PC-9 (cell line): ENCODE measurements at regions not wholly inside any gene's neighbourhood (a gene's known extent, or its start where the extent isn't known, plus 50 kb on each side); places are given as distances from the start of the nearest gene placed in this dataset.
"Not testable (repeated sequence)": the region's sequence is repeated elsewhere in the genome, so short reads cannot be mapped to it uniquely, and the experiment has no call there.

Source experiments
- BruUV-seq: library from RNA; stranded (reverse); fragments of 400-500 nt; replicated peaks from 2 replicates; lab custom pipeline; 2021; lab: Mats Ljungman, UMichigan
- CTCF ChIA-PET: fragments of 300-600 bp; sonication (Branson Sonifier 250); formaldehyde crosslinking; loops from one replicate; lab custom pipeline; 2022; ENCODE audit warnings: antibody characterized with exemption; lab: Charles Lee
- POLR2A ChIA-PET: fragments of 300-600 bp; sonication (Branson Sonifier 250); formaldehyde crosslinking; loops from one replicate; lab custom pipeline; 2022; ENCODE audit warnings: antibody characterized with exemption; ENCODE audit not compliant: unreplicated experiment; lab: Charles Lee
- DNase-seq, 2 experiments: peaks; one replicate each; pipeline versions ENCODE4 v3.0.0 to v3.0.0-alpha.2; 2015 to 2022; ENCODE audit warnings: mixed read lengths in 1 of 2
- H2AFZ ChIP-seq: fragments of 200-600 bp; sonication (generic); 2 replicates; pipeline ENCODE4 v1.8.1; 2017; ENCODE audit warnings: antibody characterized with exemption
- H3F3A ChIP-seq: fragments of 200-600 bp; sonication (generic); 2 replicates; pipeline ENCODE4 v1.8.1; 2017; ENCODE audit warnings: antibody characterized with exemption, mild to moderate bottlenecking, low read depth; ENCODE audit not compliant: insufficient read depth
- H3K27ac ChIP-seq: fragments of 200-600 bp; sonication (generic); 2 replicates; pipeline ENCODE4 v1.6.1; 2016; ENCODE audit warnings: mixed run types
- H3K27me3 ChIP-seq: fragments of 200-600 bp; sonication (generic); 2 replicates; pipeline ENCODE4 v1.6.1; 2016; ENCODE audit warnings: low read depth, mixed run types; ENCODE audit not compliant: insufficient read depth
- H3K36me3 ChIP-seq: fragments of 200-600 bp; sonication (generic); 2 replicates; pipeline ENCODE4 v1.6.1; 2016; ENCODE audit warnings: low read depth, mixed run types
- H3K4me1 ChIP-seq: fragments of 200-600 bp; sonication (generic); replicated peaks from 2 replicates; pipeline ENCODE4 v1.6.1; 2016; ENCODE audit warnings: mixed run types; ENCODE audit not compliant: insufficient read depth
- H3K4me2 ChIP-seq: fragments of 200-600 bp; sonication (generic); 2 replicates; pipeline ENCODE4 v1.6.1; 2017; ENCODE audit warnings: mixed run types
- H3K4me3 ChIP-seq: fragments of 200-600 bp; sonication (generic); 2 replicates; pipeline ENCODE4 v1.6.1; 2016; ENCODE audit warnings: mixed run types
- H3K79me2 ChIP-seq: fragments of 200-600 bp; sonication (generic); 2 replicates; pipeline ENCODE4 v1.6.1; 2017; ENCODE audit warnings: low read depth, mixed run types
- H3K9me2 ChIP-seq: fragments of 200-600 bp; sonication (generic); 2 replicates; pipeline ENCODE4 v1.8.1; 2017; ENCODE audit warnings: mild to moderate bottlenecking; ENCODE audit not compliant: insufficient read depth
- H3K9me3 ChIP-seq: fragments of 200-600 bp; sonication (generic); 2 replicates; pipeline ENCODE4 v1.8.1; 2016; ENCODE audit warnings: low read depth; ENCODE audit not compliant: insufficient read depth
- H4K20me1 ChIP-seq: fragments of 200-600 bp; sonication (generic); 2 replicates; pipeline ENCODE4 v1.8.1; 2017; ENCODE audit not compliant: insufficient read depth
- intact Hi-C: fragments of 100-400 bp; cut with micrococcal nuclease; formaldehyde crosslinking; loops from one replicate; pipeline ENCODE4 v1.10.0; 2022; ENCODE audit not compliant: unreplicated experiment

DNA sequence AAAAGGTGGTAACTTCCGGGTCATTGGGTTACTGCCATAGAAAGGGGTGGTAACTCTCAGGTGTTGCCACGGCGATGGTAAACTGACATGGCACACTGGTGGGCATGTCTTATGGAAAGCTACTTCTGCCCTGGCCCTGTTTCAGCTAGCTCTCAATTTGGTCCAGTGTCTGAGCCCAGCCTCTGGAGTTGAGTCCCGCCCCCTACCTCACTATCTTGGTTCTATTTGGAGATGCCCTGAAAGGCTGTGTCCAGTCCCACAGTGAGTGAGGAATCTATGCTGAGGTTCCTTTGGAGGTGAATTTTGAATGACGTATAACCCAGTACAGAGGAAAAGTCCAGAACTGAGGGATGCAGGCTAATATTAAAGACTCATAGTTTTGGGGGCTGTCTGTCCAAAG, 230.4 kb upstream of the PLGLB1 start:
- H3K9me2 ChIP-seq, H3K9me3 ChIP-seq, H3K4me2 ChIP-seq, H3K4me1 ChIP-seq, DNase-seq, H3K36me3 ChIP-seq, H3F3A ChIP-seq, H3K27ac ChIP-seq, POLR2A ChIA-PET, intact Hi-C loops, H3K79me2 ChIP-seq, H4K20me1 ChIP-seq, CTCF ChIA-PET, H3K4me3 ChIP-seq, H2AFZ ChIP-seq, BruUV-seq, H3K27me3 ChIP-seq: not testable (repeated sequence)

DNA sequence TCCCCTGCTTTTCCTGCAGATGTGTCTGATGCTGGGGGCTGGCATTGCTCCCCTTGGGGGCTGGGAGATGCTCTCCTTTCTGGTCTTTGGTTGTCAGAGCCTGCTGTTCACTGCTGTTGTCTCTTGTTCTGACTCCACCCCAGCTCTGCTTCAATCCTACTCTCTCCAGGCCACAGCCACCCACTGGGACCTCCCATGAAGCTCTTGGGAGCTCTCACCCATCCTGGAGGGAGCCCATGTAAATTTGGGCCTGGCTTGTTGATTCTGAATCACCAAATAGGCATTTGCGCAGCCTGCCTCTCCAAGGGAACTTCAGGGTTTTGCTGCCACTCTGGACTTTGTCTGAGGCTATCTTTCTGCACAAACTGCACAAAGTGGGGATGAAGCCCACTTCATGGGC, 232.9 kb upstream of the PLGLB1 start:
- H3F3A ChIP-seq, H3K4me2 ChIP-seq, H4K20me1 ChIP-seq, H3K9me3 ChIP-seq, H3K27me3 ChIP-seq, H3K4me3 ChIP-seq, H3K27ac ChIP-seq, H2AFZ ChIP-seq, BruUV-seq, H3K36me3 ChIP-seq, intact Hi-C loops, POLR2A ChIA-PET, H3K4me1 ChIP-seq, H3K79me2 ChIP-seq, CTCF ChIA-PET, DNase-seq, H3K9me2 ChIP-seq: not testable (repeated sequence)

DNA sequence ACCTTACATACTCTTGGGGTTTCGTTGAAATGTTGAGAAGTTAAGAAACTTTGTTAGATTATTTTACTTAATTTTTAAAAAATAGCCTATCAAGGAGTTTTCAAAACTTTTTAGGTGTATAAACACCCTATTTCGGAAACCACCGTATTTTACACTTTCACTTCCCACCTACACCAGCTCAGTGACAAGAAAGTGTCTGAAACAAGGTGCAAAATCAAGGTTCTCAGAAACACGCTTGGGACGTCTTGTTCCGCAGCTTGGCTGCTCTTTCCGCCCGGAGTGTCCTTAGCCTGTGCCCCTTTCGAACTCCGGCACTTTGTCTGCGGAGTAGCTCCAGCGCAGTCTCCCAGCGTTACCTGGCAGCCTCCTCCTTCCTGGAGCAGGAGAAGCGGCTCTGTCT, 233.8 kb upstream of the PLGLB1 start:
- H3K4me1 ChIP-seq, H3K4me2 ChIP-seq, intact Hi-C loops, H3K36me3 ChIP-seq, H3K79me2 ChIP-seq, DNase-seq, H3K9me3 ChIP-seq, H3F3A ChIP-seq, H3K27ac ChIP-seq, H3K27me3 ChIP-seq, H2AFZ ChIP-seq, BruUV-seq, H3K9me2 ChIP-seq, H3K4me3 ChIP-seq, H4K20me1 ChIP-seq, CTCF ChIA-PET, POLR2A ChIA-PET: not testable (repeated sequence)

DNA sequence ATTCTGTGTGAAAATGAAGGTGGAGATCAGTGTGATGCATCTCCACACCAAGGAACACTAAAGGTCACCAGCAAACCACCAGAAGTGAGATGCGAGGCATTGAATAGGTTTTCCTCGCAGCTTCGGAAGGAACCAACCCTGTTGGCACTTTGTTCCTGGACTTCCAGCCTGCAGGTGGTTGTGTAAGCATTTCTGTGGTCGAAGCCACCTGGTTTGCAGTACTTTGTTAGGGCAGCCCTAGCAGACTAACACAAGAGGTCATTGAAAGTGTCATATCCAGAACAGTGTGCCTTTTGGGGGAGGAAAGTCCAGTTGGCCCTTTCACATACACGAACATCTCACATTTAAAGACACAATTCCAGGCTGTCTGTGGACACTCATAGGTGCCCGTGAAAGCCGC, 237.2 kb upstream of the PLGLB1 start:
- H4K20me1 ChIP-seq, H3K9me3 ChIP-seq, H3K4me1 ChIP-seq, H3K27me3 ChIP-seq, H3K36me3 ChIP-seq, H3K27ac ChIP-seq, H3K79me2 ChIP-seq, H2AFZ ChIP-seq, H3K4me2 ChIP-seq, H3F3A ChIP-seq, intact Hi-C loops, CTCF ChIA-PET, BruUV-seq, POLR2A ChIA-PET, H3K4me3 ChIP-seq, H3K9me2 ChIP-seq, DNase-seq: not testable (repeated sequence)

DNA sequence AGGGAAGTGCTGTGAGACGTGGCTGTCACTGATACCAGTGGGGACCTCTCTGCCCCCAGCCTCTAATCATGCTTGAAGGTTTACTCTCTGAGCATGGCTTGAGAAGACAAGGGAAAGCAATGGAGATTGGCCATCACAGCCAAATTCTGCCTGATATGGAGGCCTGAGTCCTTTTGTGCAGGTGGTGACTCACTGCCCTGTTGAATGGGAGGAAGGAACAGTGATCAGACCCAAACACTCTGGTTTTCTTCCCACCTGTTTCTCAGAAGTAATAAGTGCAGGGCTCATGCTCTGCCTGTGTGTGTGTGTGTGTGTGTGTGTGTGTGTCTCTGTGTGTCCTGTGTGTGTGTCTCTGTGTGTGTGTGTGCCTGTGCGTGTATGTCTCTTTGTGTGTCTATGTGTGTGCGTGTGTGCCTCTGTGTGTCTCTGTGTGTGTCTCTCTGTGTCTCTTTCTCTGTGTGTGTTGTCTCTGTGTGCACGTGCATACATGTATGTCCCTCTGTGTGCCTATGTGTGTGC, 240.6 kb upstream of the PLGLB1 start:
- H3K79me2 ChIP-seq, H3K27me3 ChIP-seq, CTCF ChIA-PET, intact Hi-C loops, H3K27ac ChIP-seq, POLR2A ChIA-PET, H3F3A ChIP-seq, H3K9me2 ChIP-seq, H3K4me3 ChIP-seq, DNase-seq, H3K4me1 ChIP-seq, H4K20me1 ChIP-seq, H3K4me2 ChIP-seq, H2AFZ ChIP-seq, H3K9me3 ChIP-seq, BruUV-seq, H3K36me3 ChIP-seq: not testable (repeated sequence)

DNA sequence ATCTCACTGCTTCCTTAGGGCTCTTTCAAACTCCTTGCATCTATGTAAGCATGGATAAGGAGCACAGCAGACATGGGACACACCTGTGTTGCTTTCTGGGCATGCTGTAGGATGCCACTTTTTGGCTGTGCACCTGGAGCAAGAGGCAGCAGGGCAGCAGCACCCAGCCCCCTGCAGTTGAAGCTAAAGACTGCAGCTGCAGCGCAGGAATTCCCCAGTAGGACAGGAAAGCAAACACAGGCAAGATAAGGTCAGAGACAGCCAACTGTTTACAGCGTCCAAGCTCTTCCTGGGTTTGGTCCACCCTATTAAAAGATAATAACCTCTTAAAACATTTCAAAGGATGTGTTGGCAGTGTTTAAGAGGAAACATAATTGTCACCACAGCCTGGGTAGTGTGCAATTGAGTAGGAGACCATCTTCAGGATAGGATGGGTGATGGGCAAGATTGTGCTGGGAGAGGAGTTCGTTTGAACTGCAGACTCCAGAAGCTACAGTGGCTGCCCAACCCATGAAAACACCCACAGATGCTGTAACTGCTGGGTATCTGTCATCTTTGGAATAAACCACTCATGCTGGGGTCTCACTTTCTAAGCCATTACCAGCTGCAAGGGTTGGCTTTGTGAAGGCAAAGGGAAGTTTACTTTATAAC, 242.3 kb upstream of the PLGLB1 start:
- H2AFZ ChIP-seq, H3F3A ChIP-seq, POLR2A ChIA-PET, H3K27me3 ChIP-seq, CTCF ChIA-PET, H3K4me1 ChIP-seq, BruUV-seq, H4K20me1 ChIP-seq, H3K36me3 ChIP-seq, H3K79me2 ChIP-seq, H3K9me2 ChIP-seq, intact Hi-C loops, H3K4me2 ChIP-seq, DNase-seq, H3K27ac ChIP-seq, H3K9me3 ChIP-seq, H3K4me3 ChIP-seq: not testable (repeated sequence)

DNA sequence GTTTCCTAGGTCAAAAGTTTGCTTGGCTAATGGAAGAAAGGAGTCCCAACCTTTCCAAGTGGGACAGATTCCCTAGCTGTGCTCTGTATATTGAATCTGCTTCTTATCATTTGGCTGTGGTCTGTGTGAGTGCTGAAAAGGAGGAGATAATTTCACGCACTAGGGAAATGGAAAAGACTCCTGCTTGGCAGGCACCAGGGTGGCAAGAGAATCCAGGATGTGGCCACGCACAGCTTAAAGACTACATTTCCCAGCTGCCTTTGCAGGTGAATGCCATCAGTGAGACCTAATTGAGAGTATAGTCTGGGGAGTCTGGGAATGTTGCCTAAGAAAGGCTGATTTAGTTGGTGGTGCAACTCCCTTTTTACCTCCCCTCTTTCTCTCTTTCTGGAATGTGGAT, 253.5 kb upstream of the PLGLB1 start:
- H3K4me1 ChIP-seq, DNase-seq, BruUV-seq, H3K27ac ChIP-seq, H3K36me3 ChIP-seq, H4K20me1 ChIP-seq, CTCF ChIA-PET, H3K4me2 ChIP-seq, H3K79me2 ChIP-seq, H3F3A ChIP-seq, H3K9me2 ChIP-seq, H2AFZ ChIP-seq, H3K27me3 ChIP-seq, H3K4me3 ChIP-seq, intact Hi-C loops, H3K9me3 ChIP-seq, POLR2A ChIA-PET: not testable (repeated sequence)
